HG02588 (cell line): ENCODE measurements at regions not wholly inside any gene's neighbourhood (a gene's known extent, or its start where the extent isn't known, plus 50 kb on each side); places are given as distances from the start of the nearest gene placed in this dataset.

Source experiments
- ATAC-seq: cut with Tn5 transposase; IDR thresholded peaks from one replicate; pipeline ENCODE4 v1.9.1; 2021; ENCODE audit warnings: mild to moderate bottlenecking, moderate library complexity; ENCODE audit not compliant: unreplicated experiment

- ATAC-seq: no peak
These were observed 798.4 kb upstream of the ACVR2A start for GRCh38 chr2:147046473-147046872.

- peak; percentile 67 for ATAC-seq
These were observed 799.7 kb upstream of the ACVR2A start for GRCh38 chr2:147045113-147045512.

- ATAC-seq: no peak
These were observed 803.7 kb upstream of the ACVR2A start for GRCh38 chr2:147041121-147041494.

- ATAC-seq: no peak
These were observed 804.3 kb upstream of the ACVR2A start for GRCh38 chr2:147040298-147041120.

DNA sequence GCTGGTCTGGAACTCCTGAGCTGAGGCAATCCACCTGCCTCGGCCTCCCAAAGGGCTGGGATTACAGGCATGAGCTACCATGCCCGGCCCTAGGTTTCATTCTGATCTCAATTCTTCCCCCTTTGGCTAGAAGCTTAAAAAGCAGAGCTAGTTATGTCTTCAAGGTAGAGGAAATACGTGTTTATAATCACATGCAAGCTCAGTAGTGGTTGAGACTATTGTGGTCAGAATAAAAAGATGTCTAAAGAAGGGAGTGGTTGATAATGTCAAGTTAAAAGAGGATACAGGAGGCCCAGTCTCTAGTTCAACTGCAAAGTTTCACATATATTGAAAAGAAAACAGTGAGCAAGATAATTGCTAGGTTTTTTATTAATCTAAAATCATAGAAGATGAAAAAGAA is 807.8 kb upstream of the ACVR2A start:
- no peak for ATAC-seq

GRCh38 chr2:147033044-147033443 is 811.8 kb upstream of the ACVR2A start:
- no peak for ATAC-seq

- no peak for ATAC-seq
These were observed 812.9 kb upstream of the ACVR2A start for GRCh38 chr2:147031897-147032296.

- ATAC-seq: no peak
These were observed 813.7 kb upstream of the ACVR2A start for GRCh38 chr2:147030966-147031720.

DNA sequence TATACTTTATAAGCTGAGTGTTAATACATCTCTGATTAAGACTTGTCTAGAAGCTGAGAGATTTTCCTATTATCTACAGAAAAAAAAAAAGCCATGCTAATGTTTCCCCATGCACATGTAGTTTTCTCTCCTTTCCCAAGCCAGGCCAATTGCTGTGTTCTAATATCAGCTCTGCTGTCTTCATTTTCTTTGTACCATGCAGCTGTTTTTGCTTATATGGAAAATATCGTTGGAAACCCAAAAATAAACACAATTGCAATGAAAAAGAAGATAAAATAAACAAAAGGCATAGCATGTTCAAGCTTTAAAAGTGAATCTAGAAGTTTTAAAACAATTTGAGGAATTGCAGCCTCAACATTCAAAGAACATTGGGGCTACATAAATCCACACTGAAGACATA is 817.4 kb upstream of the ACVR2A start:
- ATAC-seq: no peak

DNA sequence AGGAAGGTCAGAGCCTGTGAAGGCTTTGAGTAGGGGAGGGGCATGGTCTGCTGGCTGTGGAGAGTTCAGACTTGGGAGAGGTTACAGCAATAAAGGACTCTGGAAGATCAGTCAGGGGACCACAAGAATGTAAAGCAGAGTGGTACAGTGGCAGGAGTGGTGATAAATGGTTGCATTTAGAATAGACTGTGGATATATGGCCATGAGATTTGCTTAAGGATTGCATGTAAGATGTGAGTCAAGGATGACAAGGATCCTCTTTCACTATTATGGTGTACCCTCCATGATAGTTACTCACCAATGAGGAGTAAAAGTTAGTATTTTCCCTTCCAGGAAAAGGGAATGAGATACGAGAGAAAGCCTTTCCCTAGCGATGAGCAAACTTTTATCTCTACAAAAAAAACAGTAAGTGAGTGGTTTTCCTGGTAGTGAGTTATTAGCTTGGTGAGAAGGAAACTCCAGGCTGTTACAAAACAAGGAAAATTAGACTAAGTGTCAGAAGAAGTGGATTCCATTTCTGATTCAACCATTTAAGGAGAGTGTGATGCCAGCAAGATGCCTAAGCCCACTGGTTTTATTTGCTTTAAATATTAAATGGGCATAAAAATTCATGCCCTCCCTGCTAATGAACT is 818.0 kb upstream of the ACVR2A start:
- ATAC-seq: no peak

- ATAC-seq: no peak
These were observed 818.9 kb upstream of the ACVR2A start for GRCh38 chr2:147025646-147026585.

- no peak for ATAC-seq
These were observed 825.5 kb upstream of the ACVR2A start for GRCh38 chr2:147019311-147019710.

GRCh38 chr2:147017951-147018645 is 826.7 kb upstream of the ACVR2A start:
- ATAC-seq: no peak

- no peak for ATAC-seq
These were observed 828.6 kb upstream of the ACVR2A start for GRCh38 chr2:147016181-147016580.

DNA sequence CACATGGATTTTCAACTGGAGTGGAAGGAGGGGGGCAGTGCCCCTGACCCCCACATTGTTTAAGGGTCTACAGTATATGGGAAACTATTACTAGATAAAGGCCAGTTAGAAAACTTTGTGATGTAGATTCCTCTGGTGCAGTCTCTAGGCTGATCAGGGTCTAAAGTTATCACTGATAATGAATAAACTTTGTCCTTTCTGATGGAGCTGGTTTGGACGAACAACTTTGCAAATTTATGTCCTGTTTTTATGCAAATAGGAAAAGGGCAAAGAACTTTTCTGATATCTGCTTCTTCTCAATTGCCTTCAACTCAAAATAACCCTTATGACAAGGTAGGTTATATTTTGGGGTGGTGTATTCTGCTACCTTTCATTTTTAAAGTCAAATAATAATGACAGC is 829.2 kb upstream of the ACVR2A start:
- no peak for ATAC-seq

DNA sequence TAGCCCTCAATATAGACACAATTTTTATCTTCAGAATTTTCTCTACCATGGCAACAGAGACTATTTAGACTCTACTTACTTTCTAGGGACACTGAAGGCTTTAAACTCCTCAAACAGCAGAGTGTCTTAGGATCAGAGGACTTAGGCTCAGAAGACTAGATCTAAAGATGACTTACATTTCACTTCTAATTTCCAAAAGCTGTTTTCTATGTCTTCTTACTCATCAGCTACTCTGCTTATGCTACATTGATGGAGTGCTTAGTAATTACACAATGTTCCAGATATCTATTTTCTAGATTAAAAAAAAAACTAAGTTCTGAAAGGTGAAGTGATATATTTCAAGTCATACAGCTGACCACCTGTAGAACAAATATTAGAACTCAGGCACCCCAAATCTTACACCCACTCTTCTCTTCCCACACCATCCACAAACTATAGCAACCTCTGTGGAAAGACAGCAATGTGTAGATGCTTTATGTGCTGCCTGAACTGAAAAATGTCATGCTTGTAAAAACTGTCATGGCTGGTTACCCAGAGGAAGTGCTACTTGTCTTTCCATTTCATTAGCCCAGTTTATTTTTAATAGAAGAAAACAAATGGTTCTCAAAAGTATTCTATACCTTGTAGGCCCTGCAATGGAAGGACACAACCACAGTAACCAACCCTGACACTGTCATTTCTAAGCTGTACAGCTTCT is 831.0 kb upstream of the ACVR2A start:
- no peak for ATAC-seq

DNA sequence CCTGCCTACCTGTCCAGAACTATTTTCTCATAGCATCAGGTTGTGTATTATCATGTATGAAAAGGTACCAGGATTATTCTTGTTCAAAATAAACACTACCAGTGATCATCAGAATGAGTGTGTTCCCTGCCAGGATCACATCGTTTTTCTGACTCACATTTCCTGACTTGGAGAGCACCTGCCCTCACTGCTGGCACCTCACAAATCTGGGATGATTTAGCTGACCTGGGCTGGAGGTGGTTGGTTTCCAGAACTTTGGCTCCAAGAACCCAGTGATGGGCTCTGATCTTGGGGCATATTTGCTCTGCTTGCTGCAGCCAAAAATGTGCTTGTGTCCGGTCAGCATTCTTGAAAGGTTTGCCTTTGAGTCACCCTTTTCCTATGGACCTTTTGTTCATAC is 836.3 kb upstream of the ACVR2A start:
- ATAC-seq: no peak

DNA sequence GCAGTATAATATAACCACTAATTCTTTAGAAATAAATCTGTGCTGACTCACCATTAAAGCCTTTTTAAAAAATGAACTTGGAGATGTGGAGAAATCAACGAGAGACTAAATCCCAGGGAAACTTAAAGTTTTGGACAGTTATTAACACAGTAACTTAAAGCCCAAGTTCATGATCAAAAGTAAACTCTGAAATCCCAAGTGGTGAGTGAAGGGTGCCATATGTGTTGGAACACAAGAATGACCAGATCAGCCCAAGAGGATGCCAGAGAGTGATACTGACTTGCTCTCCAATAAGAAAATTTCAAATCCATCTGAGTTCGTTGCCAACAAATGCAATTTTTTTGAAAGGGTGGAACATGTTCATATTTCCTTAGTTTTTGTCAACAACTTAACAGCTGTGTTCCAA is 838.1 kb upstream of the ACVR2A start:
- no peak for ATAC-seq

DNA sequence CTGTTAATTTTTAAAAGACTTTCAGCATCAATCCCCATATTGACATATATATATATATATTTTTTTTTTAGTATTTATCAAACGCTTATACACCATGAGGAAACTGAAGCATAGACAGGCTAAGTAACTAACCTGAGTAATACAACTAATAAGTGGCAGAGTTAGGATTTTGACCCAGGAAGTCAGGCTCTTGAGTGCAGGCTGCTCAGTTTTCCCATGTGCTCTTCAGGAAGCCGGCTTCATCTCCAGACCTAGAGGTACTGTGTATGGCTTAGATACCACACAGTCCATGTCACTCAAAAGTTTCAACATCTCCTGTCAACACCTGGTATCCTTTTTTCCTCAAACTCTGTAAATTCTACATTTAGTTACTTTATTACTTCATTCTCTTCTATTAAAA is 841.7 kb upstream of the ACVR2A start:
- ATAC-seq: no peak

- ATAC-seq: no peak
These were observed 842.6 kb upstream of the ACVR2A start for GRCh38 chr2:147002256-147002655.
